LHCN-M2 (cell line): ENCODE measurements at regions not wholly inside any gene's neighbourhood (a gene's known extent, or its start where the extent isn't known, plus 50 kb on each side); places are given as distances from the start of the nearest gene placed in this dataset.

Experiments
- DNase-seq: peaks from one replicate; pipeline ENCODE4 v3.0.0-alpha.2; 2012; ENCODE audit warnings: low read depth

DNA sequence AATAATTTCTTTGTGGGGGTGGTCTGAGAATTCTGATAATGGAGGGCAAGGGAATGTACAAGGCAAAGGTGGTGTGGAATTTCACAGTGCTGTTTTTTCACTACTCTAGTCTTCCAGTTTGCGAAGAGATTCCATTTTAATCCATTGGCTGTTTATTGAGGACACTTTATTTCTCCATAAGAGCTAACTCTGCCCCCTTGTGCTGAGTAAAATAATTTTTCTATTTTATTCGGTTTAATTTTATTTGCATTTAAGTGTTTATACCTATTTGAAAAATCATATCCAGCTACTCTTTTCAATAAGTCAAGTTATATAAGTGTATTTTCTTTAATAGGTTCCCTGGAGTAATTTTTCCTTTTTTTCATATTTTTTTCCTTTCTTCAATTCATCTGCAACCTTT is 840.1 kb downstream of the TUSC7 start:
- peak; percentile 17 for DNase-seq

DNA sequence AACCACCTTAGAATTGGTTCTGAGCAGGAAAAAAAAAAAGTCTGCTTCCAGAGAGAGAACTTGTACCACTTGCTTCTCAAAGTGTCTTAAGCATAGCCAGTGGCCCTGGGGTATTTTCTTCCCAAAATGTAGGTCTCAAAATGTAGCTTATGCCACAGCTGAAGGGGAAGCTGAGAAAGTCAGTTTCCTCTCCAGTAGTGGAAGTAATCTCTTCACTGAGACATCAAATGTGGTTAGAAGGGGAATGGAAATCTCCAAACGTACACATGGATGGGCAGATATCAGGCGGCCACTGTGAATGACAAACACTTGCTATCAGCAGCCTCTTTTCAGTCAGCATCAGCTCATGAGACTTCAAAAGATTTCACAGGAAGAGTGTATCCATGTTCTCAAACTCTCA is 841.2 kb downstream of the TUSC7 start:
- no peak for DNase-seq

DNA sequence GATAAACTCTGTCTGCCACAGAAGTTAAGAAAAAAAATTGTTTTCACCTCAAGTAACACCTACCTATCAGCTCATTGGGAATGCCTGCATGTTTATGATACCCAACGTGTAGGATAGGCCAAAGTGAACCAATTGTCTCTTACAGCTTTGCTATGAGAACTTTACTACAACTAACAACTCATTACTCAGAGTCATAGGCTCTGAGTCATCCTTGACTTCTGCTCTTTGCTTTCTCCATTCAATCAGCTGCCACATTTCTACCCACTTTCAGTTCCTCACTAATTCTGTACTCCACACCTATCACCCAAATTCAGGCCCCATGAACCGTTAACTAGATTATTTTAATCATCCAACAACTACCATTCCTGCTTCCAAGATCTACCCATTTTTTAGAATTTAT is 843.9 kb downstream of the TUSC7 start:
- peak; percentile 58 for DNase-seq

DNA sequence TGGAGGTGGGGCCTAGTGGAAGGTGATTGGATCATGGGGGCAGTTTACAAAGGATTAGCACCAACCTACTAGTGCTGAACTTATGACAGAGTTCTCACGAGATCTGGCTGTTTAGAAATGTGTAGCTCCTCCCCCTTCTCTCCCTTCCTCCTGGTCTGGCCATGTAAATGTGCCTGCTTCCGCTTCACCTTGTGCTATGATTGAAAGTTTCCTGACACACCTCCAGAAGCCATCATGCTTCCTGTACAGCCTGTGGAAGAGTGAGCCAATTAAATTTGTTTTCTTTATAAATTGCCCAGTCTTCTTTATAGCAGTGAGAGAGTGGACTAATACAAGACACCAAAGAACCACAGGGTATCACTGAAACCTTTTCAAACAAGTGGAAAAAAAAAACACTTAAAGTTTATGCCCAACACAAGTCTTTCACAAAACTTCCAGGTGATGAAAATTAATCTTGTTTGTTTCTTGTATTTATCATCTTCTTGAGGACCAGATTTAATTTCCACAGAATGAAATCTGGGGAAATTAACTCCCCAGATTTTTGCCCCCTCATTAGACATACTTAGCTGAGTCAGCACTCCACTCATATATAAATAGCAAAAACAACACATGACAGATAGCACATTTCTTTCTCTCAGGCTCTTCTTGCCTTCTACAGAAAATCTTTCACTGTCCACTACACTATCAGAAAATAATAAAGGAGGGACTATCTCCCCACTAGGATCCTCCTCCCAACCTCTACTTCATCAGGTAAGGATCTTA is 847.2 kb downstream of the TUSC7 start:
- no peak for DNase-seq

DNA sequence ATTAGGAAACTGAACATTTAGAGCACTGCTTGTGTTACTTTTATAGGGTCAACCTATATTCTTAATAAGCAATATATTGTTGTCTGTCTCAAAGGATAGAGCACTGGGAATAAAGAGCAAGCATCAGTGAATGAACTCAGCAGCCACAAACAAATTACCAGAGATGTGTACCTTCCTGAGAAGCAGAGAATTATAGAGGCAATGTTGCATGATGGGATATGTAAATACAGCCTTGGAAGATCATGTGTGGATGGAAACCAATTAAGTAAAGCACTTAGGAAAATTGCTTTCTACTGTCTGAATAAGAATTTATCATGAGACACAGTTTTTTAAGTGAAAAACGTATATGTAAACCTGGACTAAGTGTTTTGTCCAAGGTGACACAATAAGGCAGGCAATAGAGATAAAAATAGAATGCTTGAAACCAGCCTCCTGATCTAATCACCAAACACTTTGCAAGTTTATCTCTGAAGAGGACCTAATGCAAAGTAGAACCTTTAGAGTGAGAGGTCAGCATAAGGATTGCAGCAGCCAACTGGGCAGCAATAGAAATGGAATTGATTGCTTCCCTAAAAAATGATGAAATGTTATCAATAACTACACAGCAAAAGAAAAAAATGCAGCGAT is 848.0 kb downstream of the TUSC7 start:
- DNase-seq: no peak

DNA sequence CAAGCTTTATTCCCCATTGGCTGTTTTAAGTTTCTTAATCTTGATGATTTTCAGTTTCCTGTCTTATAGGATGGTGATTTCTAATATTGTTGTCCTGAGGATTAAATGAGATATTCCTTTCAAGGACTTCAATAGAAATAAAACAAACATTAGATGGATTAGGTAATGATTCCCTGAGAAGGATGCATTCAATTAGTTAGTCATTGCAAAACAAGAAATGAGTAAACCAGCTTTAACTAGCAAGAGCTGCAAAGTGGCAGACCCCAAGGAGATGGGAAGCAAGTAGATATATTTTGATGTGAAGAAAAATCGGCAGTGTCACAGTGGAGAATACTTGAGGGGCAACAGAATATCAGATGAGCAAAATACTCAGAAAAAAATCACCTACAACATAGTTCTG is 849.1 kb downstream of the TUSC7 start:
- DNase-seq: no peak

DNA sequence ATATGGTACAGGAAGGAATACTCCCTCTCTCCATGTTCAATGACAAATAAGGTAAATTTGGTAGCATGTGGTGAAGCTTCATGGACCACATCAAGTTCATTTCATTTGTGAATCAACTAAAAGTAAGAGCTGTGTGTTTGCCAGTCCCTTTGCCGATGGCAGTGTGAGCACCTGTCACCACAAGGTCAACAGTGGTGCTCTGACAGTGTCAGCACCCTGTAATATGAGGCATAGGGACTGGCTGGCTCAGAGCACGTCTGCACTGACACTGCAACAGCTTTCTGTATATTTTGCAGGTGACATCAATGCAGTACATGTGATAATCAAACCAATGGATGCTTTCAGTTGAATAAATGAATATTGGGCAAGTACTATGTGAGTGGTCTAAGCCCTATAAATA is 852.4 kb downstream of the TUSC7 start:
- DNase-seq: no peak

DNA sequence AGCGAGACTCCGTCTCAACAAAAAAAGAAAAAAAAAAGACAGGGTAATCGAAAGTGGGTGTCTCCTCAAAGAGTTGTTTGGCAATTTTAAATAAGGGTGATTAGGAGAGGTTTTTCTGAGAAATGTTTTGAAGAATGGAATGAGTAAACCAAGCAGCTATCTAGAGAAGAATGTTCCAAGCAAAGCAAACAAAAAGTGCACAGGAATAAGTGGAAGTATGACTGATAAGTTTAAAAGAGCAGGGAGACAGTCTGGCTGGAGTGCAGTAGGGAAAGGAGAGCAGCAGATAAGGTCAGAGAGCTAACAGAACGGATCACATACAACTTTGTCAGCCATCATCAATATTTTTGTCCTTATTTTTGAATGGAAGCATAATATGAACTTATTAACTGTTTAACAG is 853.5 kb downstream of the TUSC7 start:
- no peak for DNase-seq

DNA sequence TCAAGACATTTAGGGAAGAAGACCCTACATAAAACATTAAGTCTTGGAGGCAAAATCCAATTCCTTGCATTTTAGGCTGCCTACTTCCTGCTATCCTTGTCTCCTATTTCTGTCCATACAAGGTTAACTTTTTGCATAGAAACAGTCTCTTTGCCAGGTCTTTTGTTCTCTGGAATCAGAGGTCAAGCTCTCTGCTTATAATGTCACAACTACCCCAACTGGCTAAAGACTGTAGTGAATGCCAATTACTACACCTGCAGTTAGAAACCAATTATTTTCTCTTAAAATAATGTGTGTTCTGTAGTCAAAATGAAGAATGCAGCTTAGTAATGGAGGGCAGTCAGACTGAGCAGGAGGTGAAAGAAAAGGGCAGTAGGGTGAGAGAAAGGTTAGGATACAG is 856.2 kb downstream of the TUSC7 start:
- no peak for DNase-seq

DNA sequence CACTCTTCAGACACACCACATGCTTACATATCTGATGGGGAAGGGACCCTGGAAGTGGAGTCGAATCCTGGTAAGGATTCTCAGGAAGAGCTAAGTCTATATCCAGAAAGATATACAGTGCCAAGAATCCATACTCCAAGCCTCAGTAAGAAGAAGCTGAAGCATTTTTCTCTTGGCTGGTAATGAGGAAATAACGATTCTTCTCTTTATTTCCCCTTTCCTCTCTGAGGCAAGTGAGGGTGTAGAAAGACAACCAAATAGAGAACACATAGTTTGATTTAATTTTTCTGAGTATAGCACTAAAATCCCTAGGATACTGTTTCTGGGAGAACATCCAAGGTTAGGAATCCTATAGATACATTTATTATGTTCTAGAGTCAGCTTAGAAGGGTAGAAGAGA is 857.3 kb downstream of the TUSC7 start:
- DNase-seq: no peak

DNA sequence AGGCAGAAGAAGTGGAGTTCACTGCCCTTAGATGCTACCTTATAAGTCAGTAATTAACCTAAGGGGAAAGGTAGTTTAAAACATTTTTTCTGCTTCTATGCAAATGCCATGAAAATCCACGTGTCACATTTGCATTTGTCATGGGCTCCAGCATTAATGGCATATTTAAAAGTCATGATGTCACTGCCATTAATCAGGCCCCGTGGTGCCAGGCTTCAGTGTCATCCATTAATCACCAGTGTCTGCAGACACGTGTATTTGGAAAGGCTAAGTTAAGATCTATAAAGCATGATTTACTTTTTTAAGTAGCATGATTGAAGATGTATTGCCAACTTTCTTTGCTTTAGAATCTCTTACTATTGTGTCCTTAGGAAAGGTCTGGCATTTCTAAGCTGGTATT is 857.8 kb downstream of the TUSC7 start:
- no peak for DNase-seq

DNA sequence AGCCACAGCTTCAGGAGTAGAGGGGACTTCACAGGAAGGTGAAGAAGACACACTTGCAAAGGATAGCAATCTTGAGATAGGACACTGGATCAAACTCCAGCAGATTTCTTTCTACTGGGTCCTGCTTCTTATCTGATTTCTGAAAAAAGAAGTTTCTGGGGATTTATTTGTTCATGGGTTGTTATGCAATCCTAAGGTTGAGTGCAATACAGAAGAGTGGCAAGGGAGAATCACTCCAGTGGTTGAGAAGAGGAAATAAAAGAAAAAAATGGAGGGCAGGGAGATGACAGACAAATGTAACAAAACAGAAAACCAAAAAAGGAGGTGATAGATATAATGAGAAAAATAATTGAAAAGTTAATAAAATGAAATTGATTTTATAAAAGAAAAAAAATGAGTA is 858.3 kb downstream of the TUSC7 start:
- DNase-seq: no peak

DNA sequence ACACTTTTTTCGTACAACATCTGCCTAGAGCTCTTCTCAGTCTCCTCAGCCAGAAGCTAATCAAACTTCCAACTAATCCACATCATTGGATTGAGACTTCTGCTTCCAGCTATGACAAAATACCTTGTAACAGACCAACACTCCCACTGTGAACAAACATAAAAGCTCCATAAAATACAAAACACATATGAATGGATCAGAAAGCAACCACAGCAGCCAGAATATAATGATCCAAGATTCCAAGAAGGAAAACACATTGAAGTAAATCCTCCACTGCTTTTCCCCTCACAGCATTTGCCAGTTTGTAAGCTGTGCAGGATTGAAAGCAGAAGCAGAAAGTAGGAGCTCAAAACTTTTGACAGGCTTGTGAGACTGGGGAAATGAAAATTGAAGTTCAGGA is 863.2 kb downstream of the TUSC7 start:
- DNase-seq: no peak

DNA sequence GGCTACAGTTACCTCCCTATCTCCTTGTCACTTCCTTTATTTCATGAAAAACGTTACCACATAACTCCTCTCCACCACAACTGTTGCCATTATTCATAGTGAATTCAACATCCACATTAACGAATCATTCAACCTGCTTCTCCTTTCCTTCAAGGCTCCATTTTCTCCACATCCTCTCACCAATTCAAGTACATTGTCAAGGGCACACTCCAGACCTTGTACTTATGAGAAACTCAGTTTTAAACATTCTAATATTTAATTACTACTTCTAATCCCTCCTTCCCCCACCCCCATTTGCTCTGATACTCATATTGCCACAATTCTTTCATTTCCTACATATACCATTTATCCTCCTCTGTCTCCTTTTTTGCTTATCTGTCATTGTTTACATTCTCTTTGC is 871.2 kb downstream of the TUSC7 start:
- DNase-seq: no peak

DNA sequence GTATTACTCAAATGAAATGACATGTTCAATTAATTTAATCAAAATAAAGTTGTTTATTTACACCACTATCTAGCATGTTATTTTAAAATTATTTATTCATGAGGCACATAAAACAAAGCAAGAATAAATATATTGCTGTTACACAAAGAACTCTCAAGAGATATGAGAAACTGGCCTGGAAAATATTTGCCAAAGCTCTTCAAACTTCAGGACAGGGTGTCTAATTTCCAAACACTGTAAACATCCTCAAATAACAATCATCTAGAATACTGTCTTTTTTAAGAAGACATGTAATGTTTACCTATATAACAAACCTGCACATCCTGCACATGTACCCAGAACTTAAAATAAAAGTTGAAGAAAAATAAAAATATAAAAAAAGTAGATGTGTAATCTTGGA is 876.6 kb downstream of the TUSC7 start:
- DNase-seq: no peak

DNA sequence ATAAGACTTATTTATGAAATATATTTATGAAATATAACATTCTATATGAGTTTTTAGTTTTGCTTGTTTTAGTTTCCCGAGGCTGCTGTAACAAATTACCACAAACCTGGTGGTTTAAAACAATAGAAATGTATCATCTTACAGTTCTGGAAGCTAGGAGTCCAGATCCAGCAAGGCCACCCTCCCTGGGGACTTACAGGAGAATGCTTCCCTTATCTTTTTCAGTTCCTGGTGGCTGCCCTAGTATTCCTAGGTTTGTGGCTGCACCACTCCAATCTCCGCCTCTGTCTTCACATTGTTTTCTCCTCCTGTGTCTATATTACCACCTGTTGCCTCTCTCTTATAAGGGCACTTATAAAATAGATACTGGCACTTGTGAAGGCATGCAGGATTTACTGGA is 877.8 kb downstream of the TUSC7 start:
- no peak for DNase-seq

DNA sequence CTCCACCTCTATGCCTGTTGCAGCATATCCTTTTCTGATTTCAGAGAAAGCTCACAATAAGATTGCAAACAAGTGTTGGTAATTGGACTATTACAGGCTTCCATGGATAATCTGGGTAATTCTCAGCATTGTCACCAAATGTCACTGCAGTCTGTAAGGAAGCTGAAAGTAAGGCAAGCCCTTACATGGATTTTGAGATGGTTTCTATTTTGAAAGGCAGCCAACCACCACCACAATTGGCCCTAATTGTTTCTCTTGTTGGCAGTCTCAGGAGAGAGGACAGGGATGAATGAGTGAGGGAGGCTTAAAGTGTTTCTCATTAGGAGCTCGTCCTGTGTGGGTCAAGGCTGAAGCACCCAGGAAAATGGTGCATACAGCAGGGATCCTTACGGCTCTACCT is 879.9 kb downstream of the TUSC7 start:
- no peak for DNase-seq

DNA sequence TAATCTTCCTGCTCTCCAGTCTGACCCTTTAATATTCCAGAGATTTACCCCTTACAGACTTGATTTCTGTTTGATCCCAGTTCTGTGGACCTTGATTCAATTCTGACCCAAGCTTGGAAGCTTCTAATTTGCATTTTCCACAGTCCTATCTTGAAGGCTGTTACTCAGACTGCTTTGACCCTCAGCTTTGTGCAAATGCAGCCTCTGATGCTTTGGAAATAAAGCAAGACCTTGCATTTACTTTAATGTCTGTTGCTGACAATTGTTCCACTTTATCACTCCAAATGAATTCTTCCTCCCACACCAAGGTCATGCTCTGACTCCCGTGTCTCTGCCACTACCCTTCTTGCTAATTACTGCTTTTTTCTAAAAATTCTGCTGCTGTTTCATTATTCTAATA is 886.0 kb downstream of the TUSC7 start:
- DNase-seq: no peak

DNA sequence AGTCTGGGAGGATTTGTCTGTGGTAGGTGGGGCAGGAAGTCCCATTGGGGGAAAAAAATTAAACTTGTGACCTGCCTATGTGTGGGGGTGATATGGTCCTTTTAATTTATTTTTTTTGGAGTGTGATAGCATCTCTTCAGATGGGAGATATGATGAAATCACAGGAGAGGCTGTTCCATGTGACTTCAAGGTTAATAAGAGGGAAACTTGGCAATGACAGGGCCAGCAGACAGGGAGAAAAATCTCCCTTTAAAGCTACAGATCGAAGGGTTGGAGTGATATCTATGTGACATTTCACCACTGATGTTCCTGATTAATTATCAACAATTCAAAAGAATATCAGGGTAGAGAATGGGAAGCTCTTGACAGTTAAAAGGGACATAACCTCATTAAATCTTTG is 886.9 kb downstream of the TUSC7 start:
- DNase-seq: no peak

DNA sequence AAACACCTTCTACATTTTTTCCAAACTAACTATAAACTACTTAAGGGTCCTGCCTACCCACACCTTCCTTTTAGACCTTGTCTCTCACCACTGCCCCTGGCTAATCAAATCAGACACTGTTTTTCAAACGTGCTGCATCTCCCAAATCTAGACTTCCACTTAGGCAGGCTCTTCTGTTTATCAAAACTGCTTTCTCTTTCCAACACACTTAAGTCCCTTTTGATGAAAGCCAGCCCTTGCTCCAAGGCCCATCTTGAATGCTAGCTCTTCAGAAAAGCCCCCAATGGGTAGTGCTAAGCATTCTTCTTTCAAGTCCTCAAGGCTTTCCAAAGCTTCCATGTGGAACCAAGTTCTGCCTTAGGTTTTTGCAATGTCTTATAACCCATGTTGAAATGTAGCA is 888.3 kb downstream of the TUSC7 start:
- no peak for DNase-seq

DNA sequence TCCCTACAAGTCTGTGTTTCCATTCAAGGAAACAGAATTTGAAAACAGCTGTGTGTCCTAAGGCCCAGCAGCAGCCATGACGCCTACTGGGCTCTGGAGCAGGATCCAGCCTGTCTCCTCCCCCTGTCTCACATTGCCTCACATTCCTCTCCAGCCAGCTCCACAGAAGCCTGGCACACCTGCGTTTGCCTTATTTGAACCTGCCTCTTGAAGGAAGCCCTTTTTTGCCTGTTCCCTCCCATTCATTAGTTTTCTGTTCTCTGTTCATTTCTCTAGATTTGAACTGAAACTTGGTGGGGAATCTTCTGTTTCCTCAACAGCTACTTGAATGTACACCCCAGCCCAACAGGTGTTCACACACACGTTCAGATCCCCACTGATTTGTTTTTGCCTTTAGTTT is 890.5 kb downstream of the TUSC7 start:
- DNase-seq: no peak

DNA sequence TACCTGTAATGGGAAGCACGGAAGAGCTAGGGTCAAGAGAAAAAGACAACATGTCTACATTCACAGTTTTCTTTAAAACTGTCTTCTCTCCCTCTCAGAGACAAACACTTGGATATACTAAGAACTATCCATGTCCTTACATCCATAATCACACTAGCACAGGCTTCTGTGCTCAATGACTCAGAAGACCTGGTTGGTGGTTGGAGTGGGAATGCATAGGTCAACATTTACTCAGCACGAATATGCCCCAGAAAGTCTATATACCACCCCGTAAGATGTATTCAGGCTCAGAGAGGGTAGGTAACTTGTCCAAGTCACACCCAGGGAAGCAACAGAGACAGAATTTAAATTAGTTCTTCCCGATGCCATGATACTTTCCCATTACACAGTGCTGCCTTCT is 891.1 kb downstream of the TUSC7 start:
- DNase-seq: no peak

DNA sequence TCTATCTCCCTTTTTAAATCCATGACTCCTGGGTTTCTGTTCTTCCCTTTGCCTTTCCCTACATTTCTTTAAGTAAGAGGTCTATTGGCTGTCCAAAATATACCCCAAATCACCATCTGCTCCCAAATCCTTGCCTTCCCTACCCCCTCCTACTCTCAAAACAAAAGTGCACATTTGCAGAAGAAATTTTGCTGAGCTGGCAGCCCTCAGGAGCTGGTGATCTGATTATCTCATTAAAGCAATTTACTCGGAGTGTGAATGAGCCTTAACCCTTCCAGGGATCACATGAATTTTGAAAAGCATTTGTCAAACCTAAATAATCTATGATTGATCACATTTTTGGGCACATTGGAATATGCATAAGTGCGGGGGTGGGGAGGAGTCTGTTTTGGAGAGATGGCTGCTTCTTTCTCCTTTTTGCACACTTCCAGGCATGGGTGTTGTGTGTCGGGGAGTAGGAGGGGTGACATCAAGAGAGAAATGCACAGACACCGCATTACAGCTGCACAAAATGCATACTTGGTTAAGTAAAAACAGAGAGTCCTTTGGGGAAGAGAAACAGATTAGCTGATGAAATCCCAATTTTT is 892.6 kb downstream of the TUSC7 start:
- no peak for DNase-seq
